NCI-H2029 treated with DMSO at 0.1 percent for 48 hours (cell line): ENCODE measurements at regions not wholly inside any gene's neighbourhood (a gene's known extent, or its start where the extent isn't known, plus 50 kb on each side); places are given as distances from the start of the nearest gene placed in this dataset.
"Not testable (repeated sequence)": the region's sequence is repeated elsewhere in the genome, so short reads cannot be mapped to it uniquely, and the experiment has no call there.

Experiments used
- DNase-seq: peaks from one replicate; lab custom pipeline; 2025; lab: John Stamatoyannopoulos, UW

GRCh38 chr3:95162794-95163193 is 1099.9 kb downstream of the NSUN3 start:
- DNase-seq = no peak

DNA sequence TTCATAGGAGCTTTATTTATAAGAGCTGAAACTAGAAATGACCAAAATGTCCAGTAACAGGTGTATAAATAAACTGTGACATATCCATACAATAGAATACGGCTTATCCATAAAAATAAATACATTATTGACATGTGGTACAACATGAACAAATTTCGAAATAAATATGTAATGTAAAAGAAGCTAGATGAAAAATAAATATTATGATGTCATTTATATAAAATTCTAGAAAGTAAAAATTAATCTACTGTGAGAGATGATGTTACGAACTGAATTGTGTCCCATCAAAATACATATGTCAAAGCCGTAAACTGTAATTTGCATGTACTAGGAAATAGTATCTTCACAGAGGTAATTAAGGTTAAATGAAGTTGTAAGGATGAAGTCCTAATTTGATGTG is 1104.9 kb downstream of the NSUN3 start:
- DNase-seq = no peak

GRCh38 chr3:95168526-95168925 is 1105.7 kb downstream of the NSUN3 start:
- no peak for DNase-seq

DNA sequence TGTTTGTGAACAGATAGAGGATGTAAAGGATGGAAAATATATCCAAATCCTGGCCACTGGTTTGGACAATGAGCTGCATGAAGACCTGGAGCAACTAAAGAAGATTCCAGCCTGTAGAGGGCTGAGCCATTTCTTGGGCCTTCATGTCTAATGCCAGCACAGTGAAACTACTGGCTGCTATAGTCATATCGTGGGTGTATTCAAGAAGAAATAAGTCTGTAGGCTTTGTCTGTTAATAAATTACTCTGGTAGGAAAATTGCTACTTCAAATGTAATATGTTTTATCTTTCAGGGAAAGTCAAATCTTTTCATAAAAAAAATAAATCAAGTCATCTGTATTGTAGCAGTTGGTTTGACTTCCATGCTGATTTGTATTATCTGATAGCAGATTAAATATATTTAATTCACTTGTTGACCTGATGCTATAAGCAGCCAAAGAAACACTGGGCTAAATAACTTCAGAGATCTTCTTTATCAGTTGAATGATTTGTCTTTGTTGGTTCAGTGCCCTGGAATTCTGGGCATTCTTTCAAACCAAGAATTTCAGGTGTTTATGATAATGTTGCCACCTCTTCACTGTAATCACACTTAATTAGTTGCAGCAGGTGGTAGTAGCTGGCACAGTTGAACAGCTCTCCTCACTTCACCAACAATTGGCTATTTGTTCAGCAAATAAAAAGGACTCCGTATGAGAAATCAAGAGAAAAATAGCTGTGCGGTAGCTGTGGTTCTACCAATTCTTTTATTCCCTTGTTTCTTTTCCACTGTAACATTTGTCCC is 1109.5 kb downstream of the NSUN3 start:
- DNase-seq = peak; percentile 18

DNA sequence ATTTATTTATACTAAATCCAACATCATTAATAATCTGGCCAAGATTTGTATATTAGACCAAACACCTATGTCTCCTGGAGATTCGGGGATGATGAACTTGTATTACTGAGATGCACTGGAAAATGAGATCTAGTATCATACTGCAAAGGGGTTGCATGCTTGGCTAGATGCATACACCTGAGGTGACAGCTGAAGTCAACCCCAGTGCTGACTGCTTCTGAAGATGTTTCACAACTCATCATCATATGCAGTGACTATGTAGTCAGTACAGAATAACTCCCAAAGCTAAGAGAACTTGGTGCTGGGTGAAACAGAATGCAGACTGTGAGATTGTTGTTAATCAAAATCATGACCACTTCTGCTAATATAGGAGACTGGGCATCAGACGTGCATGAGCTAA is 1114.2 kb downstream of the NSUN3 start:
- DNase-seq = no peak

DNA sequence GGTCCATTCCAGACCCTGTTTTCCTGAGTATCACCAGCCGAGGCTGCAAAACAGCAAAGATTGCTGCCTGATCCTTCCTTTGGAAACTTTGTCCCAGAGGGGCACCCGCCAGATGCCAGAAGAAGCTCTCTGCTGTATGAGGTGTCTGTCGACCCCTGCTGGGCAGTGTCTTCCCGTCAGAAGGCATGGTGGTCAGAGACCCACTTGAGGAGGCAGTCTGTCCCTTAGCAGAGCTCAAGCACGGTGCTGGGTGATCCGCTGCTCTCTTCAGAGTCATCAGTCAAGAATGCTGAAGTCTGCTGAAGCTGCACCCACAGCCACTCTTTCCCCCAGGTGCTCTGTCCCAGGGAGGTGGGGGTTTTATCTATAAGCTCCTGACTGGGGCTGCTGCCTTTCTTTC is 1121.2 kb downstream of the NSUN3 start:
- no peak for DNase-seq

DNA sequence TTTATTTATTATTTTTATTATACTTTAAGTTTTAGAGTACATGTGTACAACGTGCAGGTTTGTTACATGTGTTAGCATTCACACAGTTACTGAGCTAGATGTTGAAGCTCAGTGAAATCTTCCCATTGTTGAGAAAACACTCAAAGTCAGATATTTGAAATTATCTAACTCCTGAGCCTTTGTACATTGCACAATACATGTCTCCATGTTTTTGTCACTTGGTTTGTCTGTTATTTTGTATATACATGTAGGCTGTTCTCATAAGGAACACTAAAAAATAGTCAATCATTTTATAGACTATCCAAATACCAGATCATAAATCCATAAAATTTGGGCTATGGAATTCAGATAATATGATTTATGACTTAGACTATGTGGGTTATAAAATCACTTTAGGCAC is 1126.5 kb downstream of the NSUN3 start:
- no peak for DNase-seq

GRCh38 chr3:95197661-95198060 is 1134.8 kb downstream of the NSUN3 start:
- no peak for DNase-seq

DNA sequence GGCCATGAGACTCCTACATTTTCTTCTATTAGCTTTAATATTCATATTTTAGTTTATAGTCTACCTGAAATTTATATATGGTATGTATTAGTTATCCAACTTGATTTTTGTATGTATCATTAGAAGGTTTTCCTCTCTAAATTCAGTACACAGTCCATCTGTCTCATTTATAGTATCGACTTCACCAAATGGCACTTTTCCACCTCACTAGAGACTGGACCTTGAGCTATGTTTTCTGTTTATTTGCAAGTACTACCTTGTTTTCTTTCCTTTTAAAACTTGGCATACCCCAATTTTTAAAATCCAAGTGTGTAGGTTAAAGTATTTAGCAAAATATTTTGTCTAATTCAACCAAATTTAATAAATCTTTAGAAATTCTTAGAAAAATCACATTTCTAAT is 1137.5 kb downstream of the NSUN3 start:
- DNase-seq = no peak

GRCh38 chr3:95210878-95211277 is 1148.0 kb downstream of the NSUN3 start:
- no peak for DNase-seq

DNA sequence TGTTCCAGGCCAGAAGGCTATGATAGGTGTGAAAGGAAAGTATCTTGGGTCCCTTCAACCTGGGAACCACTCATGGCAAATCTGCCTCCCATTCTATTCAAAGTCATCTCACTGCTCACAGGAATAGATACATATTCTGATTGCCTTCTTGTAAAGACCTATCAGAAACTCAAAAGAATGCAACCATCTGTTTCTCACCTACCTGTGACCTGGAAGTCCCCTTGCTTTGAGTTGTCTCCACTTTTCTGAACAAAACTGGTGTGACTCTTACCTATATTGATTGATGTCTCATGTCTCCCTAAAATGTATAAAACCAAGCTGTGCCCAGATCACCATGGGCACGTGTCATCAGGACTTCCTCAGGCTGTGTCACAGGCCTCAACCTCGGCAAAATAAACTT is 1149.3 kb downstream of the NSUN3 start:
- no peak for DNase-seq

GRCh38 chr3:95215437-95215957 is 1152.6 kb downstream of the NSUN3 start:
- no peak for DNase-seq

- no peak for DNase-seq
Observed at GRCh38 chr3:95217661-95218060, 1154.8 kb downstream of the NSUN3 start.

- no peak for DNase-seq
Observed at GRCh38 chr3:95218484-95218883, 1155.6 kb downstream of the NSUN3 start.

GRCh38 chr3:95226437-95226836 is 1163.6 kb downstream of the NSUN3 start:
- no peak for DNase-seq

DNA sequence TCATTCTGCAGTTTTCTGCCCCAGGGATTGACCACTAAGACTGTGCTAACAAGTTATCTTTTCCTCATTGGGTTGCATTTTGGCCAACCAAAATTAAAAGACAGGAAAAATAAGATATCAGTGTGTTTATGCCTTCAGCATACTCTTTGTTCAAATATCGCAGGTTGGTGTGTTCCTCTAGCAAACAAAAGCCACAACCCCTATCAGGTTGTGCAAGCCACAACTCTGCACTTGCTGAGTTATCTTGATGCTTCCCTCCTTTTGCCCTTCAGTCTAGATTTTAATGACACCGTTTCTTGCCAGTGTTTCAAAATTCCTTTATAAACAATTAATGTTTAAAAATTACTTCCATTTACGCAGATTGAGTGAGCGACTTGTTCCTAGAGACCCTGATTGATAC is 1164.2 kb downstream of the NSUN3 start:
- DNase-seq = no peak

DNA sequence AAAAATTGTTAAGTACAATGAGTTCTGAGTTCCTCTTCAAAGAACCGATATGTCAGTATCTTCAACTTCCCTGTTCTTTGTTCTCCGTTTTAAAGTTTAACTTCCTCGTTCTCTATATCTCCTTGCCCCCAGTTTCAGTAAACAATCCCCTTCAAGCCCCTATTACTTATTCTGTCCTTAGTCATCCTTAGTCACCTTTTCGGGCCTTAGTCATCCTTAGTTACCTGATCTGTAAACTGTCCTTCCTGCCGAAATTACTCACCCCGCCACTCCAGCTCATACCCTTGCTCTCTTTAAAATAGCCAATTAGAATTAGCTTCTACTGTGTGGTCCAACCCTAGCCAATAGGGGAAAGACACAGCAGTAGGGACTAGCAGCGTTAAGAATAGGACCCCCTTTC is 1165.6 kb downstream of the NSUN3 start:
- no peak for DNase-seq

- DNase-seq = no peak
Observed at GRCh38 chr3:95235916-95236315, 1173.1 kb downstream of the NSUN3 start.

- DNase-seq = no peak
Observed at GRCh38 chr3:95237783-95238182, 1174.9 kb downstream of the NSUN3 start.

GRCh38 chr3:95240395-95240794 is 1177.5 kb downstream of the NSUN3 start:
- DNase-seq = no peak

- DNase-seq = not testable (repeated sequence)
Observed at GRCh38 chr3:95241256-95241655, 1178.4 kb downstream of the NSUN3 start.

DNA sequence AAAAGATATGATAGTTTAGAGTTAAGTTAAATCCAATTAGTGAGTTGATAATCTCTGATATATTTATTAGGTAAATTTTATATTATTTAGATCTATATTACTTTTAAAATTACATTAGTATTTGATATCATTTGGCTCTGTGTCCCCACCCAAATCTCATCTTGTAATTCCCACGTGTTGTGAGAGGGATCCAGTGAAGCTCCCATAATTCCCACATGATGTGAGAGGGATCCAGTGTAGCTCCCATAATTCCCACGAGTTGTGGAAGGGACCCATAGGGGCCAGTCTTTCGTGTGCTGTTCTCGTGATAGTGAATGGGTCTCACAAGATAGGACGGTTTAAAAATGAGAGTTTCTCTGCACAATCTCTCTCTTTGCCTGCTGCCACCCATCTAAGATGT is 1183.6 kb downstream of the NSUN3 start:
- no peak for DNase-seq

DNA sequence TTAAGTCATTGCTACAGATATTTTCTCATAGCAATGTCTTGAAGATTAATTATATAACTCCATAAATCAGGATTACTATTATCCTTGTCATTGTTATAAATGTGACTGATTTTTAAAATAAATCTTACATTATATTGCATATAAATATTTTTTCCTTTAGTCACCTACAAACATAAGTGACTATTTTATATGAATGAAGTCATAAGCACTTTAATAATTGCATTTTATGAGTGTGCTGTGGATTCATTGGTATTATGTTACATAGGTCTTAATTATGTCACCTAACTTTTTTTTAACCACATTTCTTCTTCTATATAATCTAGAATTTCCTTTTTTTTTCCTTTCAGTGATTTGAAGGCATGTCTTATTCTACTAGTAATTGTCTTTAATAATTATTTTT is 1191.2 kb downstream of the NSUN3 start:
- no peak for DNase-seq

GRCh38 chr3:95254758-95255157 is 1191.9 kb downstream of the NSUN3 start:
- no peak for DNase-seq
